ENCODE measurements at regions not wholly inside any gene's neighbourhood (a gene's known extent, or its start where the extent isn't known, plus 50 kb on each side); places are given as distances from the start of the nearest gene placed in this dataset.
"Not testable (repeated sequence)": the region's sequence is repeated elsewhere in the genome, so short reads cannot be mapped to it uniquely, and the experiment has no call there.

- Mint-ChIP-seq H3K36me3 (no peaks in the 10 kb centered on the region), H3K27me3 (peaks cover 8% of the 10 kb centered on the region), H3K27ac (no peak overlapping the region), H3K4me1 (ENCODE audit: low read depth) (peaks cover 14% of the 10 kb centered on the region), H3K4me3 (no peak overlapping the region), H3K9me3 (ENCODE audit: low read depth) (no peaks in the 10 kb centered on the region)
Observed at GRCh38 chr21:35831230-35831629, 229.1 kb downstream of the SETD4 start.

- no peak overlapping the region for H3K27ac Mint-ChIP-seq
- peaks cover 12% of the 10 kb centered on the region for H3K4me1 Mint-ChIP-seq (ENCODE audit: low read depth)
- H3K4me3 Mint-ChIP-seq = no peak overlapping the region
- H3K36me3 Mint-ChIP-seq = no peaks in the 10 kb centered on the region
- H3K27me3 Mint-ChIP-seq = peaks cover 10% of the 10 kb centered on the region
- H3K9me3 Mint-ChIP-seq (ENCODE audit: low read depth) = no peaks in the 10 kb centered on the region
Observed at GRCh38 chr21:35829067-35829466, 231.3 kb downstream of the SETD4 start.

- Mint-ChIP-seq H3K4me1 (ENCODE audit: low read depth) (peaks cover 11% of the 10 kb centered on the region), H3K36me3 (no peaks in the 10 kb centered on the region), H3K9me3 (ENCODE audit: low read depth) (peaks cover 3% of the 10 kb centered on the region), H3K27ac (no peak overlapping the region), H3K27me3 (peaks cover 17% of the 10 kb centered on the region), H3K4me3 (no peak overlapping the region)
Observed at GRCh38 chr21:35828161-35828560, 232.2 kb downstream of the SETD4 start.

- H3K27ac Mint-ChIP-seq = no peak overlapping the region
- H3K27me3 Mint-ChIP-seq = peaks cover 18% of the 10 kb centered on the region
- H3K9me3 Mint-ChIP-seq (ENCODE audit: low read depth) = peaks cover 3% of the 10 kb centered on the region
- no peak overlapping the region for H3K4me3 Mint-ChIP-seq
- peaks cover 11% of the 10 kb centered on the region for H3K4me1 Mint-ChIP-seq (ENCODE audit: low read depth)
- peaks cover 2% of the 10 kb centered on the region for H3K36me3 Mint-ChIP-seq
Observed at GRCh38 chr21:35827004-35827403, 233.3 kb downstream of the SETD4 start.

GRCh38 chr21:35825370-35826353, 234.7 kb downstream of the SETD4 start:
- Mint-ChIP-seq H3K27me3 (peaks cover 17% of the 10 kb centered on the region), H3K9me3 (ENCODE audit: low read depth) (peaks cover 3% of the 10 kb centered on the region), H3K4me3 (no peak overlapping the region), H3K4me1 (ENCODE audit: low read depth) (peaks cover 11% of the 10 kb centered on the region), H3K27ac (no peak overlapping the region), H3K36me3 (peaks cover 2% of the 10 kb centered on the region)

GRCh38 chr21:35824136-35824535, 236.2 kb downstream of the SETD4 start:
- Mint-ChIP-seq H3K27me3 (peaks cover 14% of the 10 kb centered on the region), H3K36me3 (peaks cover 2% of the 10 kb centered on the region), H3K9me3 (ENCODE audit: low read depth) (peaks cover 3% of the 10 kb centered on the region), H3K4me3 (no peak overlapping the region), H3K4me1 (ENCODE audit: low read depth) (peaks cover 8% of the 10 kb centered on the region), H3K27ac (no peak overlapping the region)

GRCh38 chr21:35819134-35819533, 241.2 kb downstream of the SETD4 start:
- H3K4me3 Mint-ChIP-seq = no peak overlapping the region
- H3K27me3 Mint-ChIP-seq = peaks cover 9% of the 10 kb centered on the region
- H3K27ac Mint-ChIP-seq = no peak overlapping the region
- H3K4me1 Mint-ChIP-seq (ENCODE audit: low read depth) = peaks cover 1% of the 10 kb centered on the region
- peaks cover 3% of the 10 kb centered on the region for H3K9me3 Mint-ChIP-seq (ENCODE audit: low read depth)
- peaks cover 2% of the 10 kb centered on the region for H3K36me3 Mint-ChIP-seq

- Mint-ChIP-seq H3K27me3 (peaks cover 4% of the 10 kb centered on the region), H3K4me3 (no peak overlapping the region), H3K27ac (no peak overlapping the region), H3K9me3 (ENCODE audit: low read depth) (peaks cover 3% of the 10 kb centered on the region), H3K36me3 (peaks cover 2% of the 10 kb centered on the region), H3K4me1 (ENCODE audit: low read depth) (peaks cover 1% of the 10 kb centered on the region)
Observed at GRCh38 chr21:35818597-35818996, 241.7 kb downstream of the SETD4 start.

- Mint-ChIP-seq H3K9me3 (ENCODE audit: low read depth) (no peaks in the 10 kb centered on the region), H3K27me3 (no peaks in the 10 kb centered on the region), H3K4me3 (no peak overlapping the region), H3K27ac (no peak overlapping the region), H3K36me3 (no peaks in the 10 kb centered on the region), H3K4me1 (ENCODE audit: low read depth) (no peaks in the 10 kb centered on the region)
Observed at GRCh38 chr21:35814858-35815619, 245.3 kb downstream of the SETD4 start.

GRCh38 chr21:35812679-35813078, 247.6 kb downstream of the SETD4 start:
- Mint-ChIP-seq H3K4me1 (ENCODE audit: low read depth) (no peaks in the 10 kb centered on the region), H3K9me3 (ENCODE audit: low read depth) (no peaks in the 10 kb centered on the region), H3K4me3 (no peak overlapping the region), H3K27me3 (no peaks in the 10 kb centered on the region), H3K27ac (no peak overlapping the region), H3K36me3 (no peaks in the 10 kb centered on the region)

GRCh38 chr21:35811191-35811806, 249.0 kb downstream of the SETD4 start:
- Mint-ChIP-seq H3K4me3 (no peak overlapping the region), H3K36me3 (no peaks in the 10 kb centered on the region), H3K27ac (no peak overlapping the region), H3K4me1 (ENCODE audit: low read depth) (no peaks in the 10 kb centered on the region), H3K27me3 (no peaks in the 10 kb centered on the region), H3K9me3 (ENCODE audit: low read depth) (no peaks in the 10 kb centered on the region)

GRCh38 chr21:35810431-35810970, 249.8 kb downstream of the SETD4 start:
- no peak overlapping the region for H3K4me3 Mint-ChIP-seq

GRCh38 chr21:35801391-35801790, 258.9 kb downstream of the SETD4 start:
- Mint-ChIP-seq H3K27me3 (no peaks in the 10 kb centered on the region), H3K4me1 (ENCODE audit: low read depth) (peaks cover 27% of the 10 kb centered on the region), H3K9me3 (ENCODE audit: low read depth) (peaks cover 6% of the 10 kb centered on the region), H3K27ac (no peak overlapping the region), H3K4me3 (no peak overlapping the region), H3K36me3 (peaks cover 2% of the 10 kb centered on the region)

More at GRCh38 chr21:35810431-35810970, 249.8 kb downstream of the SETD4 start:
- Mint-ChIP-seq H3K27ac (no peak overlapping the region), H3K36me3 (no peaks in the 10 kb centered on the region), H3K9me3 (ENCODE audit: low read depth) (no peaks in the 10 kb centered on the region), H3K27me3 (no peaks in the 10 kb centered on the region), H3K4me1 (ENCODE audit: low read depth) (no peaks in the 10 kb centered on the region)

- not testable (repeated sequence) for H3K36me3 Mint-ChIP-seq; H3K9me3 Mint-ChIP-seq (ENCODE audit: low read depth); H3K27me3 Mint-ChIP-seq; H3K4me3 Mint-ChIP-seq
- peak overlapping the region; percentile 41 for H3K27ac Mint-ChIP-seq
- peaks cover 27% of the 10 kb centered on the region for H3K4me1 Mint-ChIP-seq (ENCODE audit: low read depth)
Observed at GRCh38 chr21:35800796-35801385, 259.4 kb downstream of the SETD4 start.

Measured in activated naive CD8-positive, alpha-beta T cell (primary cell).